T-helper 17 cell (primary cell): ENCODE measurements at regions not wholly inside any gene's neighbourhood (a gene's known extent, or its start where the extent isn't known, plus 50 kb on each side); places are given as distances from the start of the nearest gene placed in this dataset.
"Not testable (repeated sequence)": the region's sequence is repeated elsewhere in the genome, so short reads cannot be mapped to it uniquely, and the experiment has no call there.

Experiments used
- ATAC-seq: fragments of 150-1000 bp; cut with Tn5 transposase; 2 replicates; pipeline ENCODE4 v1.10.0; 2021; ENCODE audit warnings: mild to moderate bottlenecking, moderate library complexity
- DNase-seq, 3 donors: peaks; one replicate each; pipeline versions ENCODE4 v3.0.0 to v3.0.0-alpha.2; 2020 to 2021
- H3K9me3 ChIP-seq: one replicate; pipeline ENCODE4 v1.7.0; 2013; ENCODE audit warnings: low read length, mild to moderate bottlenecking; ENCODE audit not compliant: control insufficient read depth, poor library complexity, severe bottlenecking
- H3K27ac Mint-ChIP-seq: one replicate; pipeline ENCODE4 v1.8.0; 2022; ENCODE audit warnings: mild to moderate bottlenecking, moderate library complexity, mixed read lengths
- H3K27me3 Mint-ChIP-seq: one replicate; pipeline ENCODE4 v1.8.0; 2022; ENCODE audit warnings: mixed read lengths
- H3K36me3 Mint-ChIP-seq: one replicate; pipeline ENCODE4 v1.8.0; 2022; ENCODE audit warnings: low read depth, mixed read lengths
- H3K4me1 Mint-ChIP-seq: one replicate; pipeline ENCODE4 v1.8.0; 2022; ENCODE audit warnings: mild to moderate bottlenecking, mixed read lengths
- H3K4me3 Mint-ChIP-seq: one replicate; pipeline ENCODE4 v1.8.0; 2022; ENCODE audit warnings: mild to moderate bottlenecking, moderate library complexity, mixed read lengths

GRCh38 chr12:13924286-13924685 is 57.1 kb downstream of the GRIN2B start:
- no peak overlapping the region for H3K27ac Mint-ChIP-seq
- H3K27me3 Mint-ChIP-seq = no peaks in the 10 kb centered on the region
- DNase-seq (no peak), ATAC-seq (no peak)
- no peaks in the 10 kb centered on the region for H3K4me1 Mint-ChIP-seq
- H3K4me3 Mint-ChIP-seq = no peak overlapping the region
- H3K36me3 Mint-ChIP-seq = no peaks in the 10 kb centered on the region
- H3K9me3 ChIP-seq = no peaks in the 10 kb centered on the region

- H3K27ac Mint-ChIP-seq = no peak overlapping the region
- no peaks in the 10 kb centered on the region for H3K36me3 Mint-ChIP-seq
- no peaks in the 10 kb centered on the region for H3K27me3 Mint-ChIP-seq
- ATAC-seq (no peak), DNase-seq (no peak)
- no peaks in the 10 kb centered on the region for H3K4me1 Mint-ChIP-seq
- peaks cover 3% of the 10 kb centered on the region for H3K9me3 ChIP-seq
- H3K4me3 Mint-ChIP-seq = no peak overlapping the region
Observed at GRCh38 chr12:13918897-13919296, 62.5 kb downstream of the GRIN2B start.

- ATAC-seq (no peak), DNase-seq (no peak)
- H3K36me3 Mint-ChIP-seq = no peaks in the 10 kb centered on the region
- H3K27me3 Mint-ChIP-seq = no peaks in the 10 kb centered on the region
- no peak overlapping the region for H3K27ac Mint-ChIP-seq
- no peaks in the 10 kb centered on the region for H3K4me1 Mint-ChIP-seq
- H3K9me3 ChIP-seq = peaks cover 3% of the 10 kb centered on the region
- H3K4me3 Mint-ChIP-seq = no peak overlapping the region
Observed at GRCh38 chr12:13915096-13915495, 66.3 kb downstream of the GRIN2B start.

- Mint-ChIP-seq H3K36me3 (no peaks in the 10 kb centered on the region), H3K27ac (no peak overlapping the region), H3K4me3 (no peak overlapping the region), H3K4me1 (no peaks in the 10 kb centered on the region), H3K27me3 (peaks cover 13% of the 10 kb centered on the region)
- DNase-seq (no peak), ATAC-seq (no peak)
- H3K9me3 ChIP-seq = no peaks in the 10 kb centered on the region
Observed at GRCh38 chr12:13913371-13913770, 68.0 kb downstream of the GRIN2B start.

- H3K4me1 Mint-ChIP-seq = no peaks in the 10 kb centered on the region
- no peaks in the 10 kb centered on the region for H3K36me3 Mint-ChIP-seq
- no peak overlapping the region for H3K27ac Mint-ChIP-seq
- DNase-seq = no peak
- no peak for ATAC-seq
- no peak overlapping the region for H3K4me3 Mint-ChIP-seq
- peaks cover 20% of the 10 kb centered on the region for H3K27me3 Mint-ChIP-seq
- no peaks in the 10 kb centered on the region for H3K9me3 ChIP-seq
Observed at GRCh38 chr12:13911756-13912554, 69.4 kb downstream of the GRIN2B start.

GRCh38 chr12:13905794-13906193 is 75.6 kb downstream of the GRIN2B start:
- no peak for DNase-seq
- Mint-ChIP-seq H3K27ac (no peak overlapping the region), H3K36me3 (no peaks in the 10 kb centered on the region)

GRCh38 chr12:13900718-13901117 is 80.7 kb downstream of the GRIN2B start:
- Mint-ChIP-seq H3K27me3 (peaks cover 7% of the 10 kb centered on the region), H3K27ac (no peak overlapping the region), H3K36me3 (no peaks in the 10 kb centered on the region), H3K4me3 (no peak overlapping the region), H3K4me1 (no peaks in the 10 kb centered on the region)
- DNase-seq (no peak), ATAC-seq (no peak)
- no peaks in the 10 kb centered on the region for H3K9me3 ChIP-seq

More at GRCh38 chr12:13905794-13906193, 75.6 kb downstream of the GRIN2B start:
- Mint-ChIP-seq H3K4me1 (no peaks in the 10 kb centered on the region), H3K27me3 (peaks cover 20% of the 10 kb centered on the region), H3K4me3 (no peak overlapping the region)
- no peaks in the 10 kb centered on the region for H3K9me3 ChIP-seq
- ATAC-seq = no peak

GRCh38 chr12:13898387-13898786 is 83.0 kb downstream of the GRIN2B start:
- not testable (repeated sequence) for H3K27me3 Mint-ChIP-seq, H3K4me1 Mint-ChIP-seq, H3K27ac Mint-ChIP-seq, ATAC-seq, DNase-seq, H3K4me3 Mint-ChIP-seq, H3K9me3 ChIP-seq, H3K36me3 Mint-ChIP-seq

GRCh38 chr12:13897811-13898210 is 83.6 kb downstream of the GRIN2B start:
- no peak for ATAC-seq
- Mint-ChIP-seq H3K27me3 (peaks cover 10% of the 10 kb centered on the region), H3K36me3 (no peaks in the 10 kb centered on the region), H3K4me1 (no peaks in the 10 kb centered on the region), H3K4me3 (no peak overlapping the region), H3K27ac (no peak overlapping the region)
- H3K9me3 ChIP-seq = no peaks in the 10 kb centered on the region
- DNase-seq = no peak

GRCh38 chr12:13896063-13896626 is 85.3 kb downstream of the GRIN2B start:
- Mint-ChIP-seq H3K36me3 (no peaks in the 10 kb centered on the region), H3K27me3 (peaks cover 21% of the 10 kb centered on the region), H3K27ac (no peak overlapping the region), H3K4me1 (no peaks in the 10 kb centered on the region), H3K4me3 (no peak overlapping the region)
- DNase-seq (no peak), ATAC-seq (no peak)
- no peaks in the 10 kb centered on the region for H3K9me3 ChIP-seq

- Mint-ChIP-seq H3K36me3 (no peaks in the 10 kb centered on the region), H3K27ac (no peak overlapping the region), H3K4me1 (no peaks in the 10 kb centered on the region), H3K27me3 (peaks cover 42% of the 10 kb centered on the region), H3K4me3 (no peak overlapping the region)
- ATAC-seq (no peak), DNase-seq (no peak)
- no peaks in the 10 kb centered on the region for H3K9me3 ChIP-seq
Observed at GRCh38 chr12:13891902-13892301, 89.5 kb downstream of the GRIN2B start.

- DNase-seq (no peak), ATAC-seq (no peak)
- peaks cover 45% of the 10 kb centered on the region for H3K27me3 Mint-ChIP-seq
- H3K4me1 Mint-ChIP-seq = no peaks in the 10 kb centered on the region
- no peak overlapping the region for H3K4me3 Mint-ChIP-seq
- H3K9me3 ChIP-seq = no peaks in the 10 kb centered on the region
- no peak overlapping the region for H3K27ac Mint-ChIP-seq
- H3K36me3 Mint-ChIP-seq = no peaks in the 10 kb centered on the region
Observed at GRCh38 chr12:13890943-13891342, 90.5 kb downstream of the GRIN2B start.

GRCh38 chr12:13887779-13888388 is 93.5 kb downstream of the GRIN2B start:
- Mint-ChIP-seq H3K4me1 (no peaks in the 10 kb centered on the region), H3K4me3 (no peak overlapping the region), H3K27me3 (peaks cover 58% of the 10 kb centered on the region), H3K27ac (no peak overlapping the region), H3K36me3 (peaks cover 2% of the 10 kb centered on the region)
- no peaks in the 10 kb centered on the region for H3K9me3 ChIP-seq
- ATAC-seq = no peak
- DNase-seq = no peak

GRCh38 chr12:13882176-13882575 is 99.2 kb downstream of the GRIN2B start:
- no peak for ATAC-seq
- Mint-ChIP-seq H3K4me1 (no peaks in the 10 kb centered on the region), H3K4me3 (no peak overlapping the region), H3K36me3 (peaks cover 2% of the 10 kb centered on the region), H3K27me3 (peaks cover 24% of the 10 kb centered on the region), H3K27ac (no peak overlapping the region)
- no peaks in the 10 kb centered on the region for H3K9me3 ChIP-seq
- no peak for DNase-seq
